ENCODE measurements at regions not wholly inside any gene's neighbourhood (a gene's known extent, or its start where the extent isn't known, plus 50 kb on each side); places are given as distances from the start of the nearest gene placed in this dataset.

DNA sequence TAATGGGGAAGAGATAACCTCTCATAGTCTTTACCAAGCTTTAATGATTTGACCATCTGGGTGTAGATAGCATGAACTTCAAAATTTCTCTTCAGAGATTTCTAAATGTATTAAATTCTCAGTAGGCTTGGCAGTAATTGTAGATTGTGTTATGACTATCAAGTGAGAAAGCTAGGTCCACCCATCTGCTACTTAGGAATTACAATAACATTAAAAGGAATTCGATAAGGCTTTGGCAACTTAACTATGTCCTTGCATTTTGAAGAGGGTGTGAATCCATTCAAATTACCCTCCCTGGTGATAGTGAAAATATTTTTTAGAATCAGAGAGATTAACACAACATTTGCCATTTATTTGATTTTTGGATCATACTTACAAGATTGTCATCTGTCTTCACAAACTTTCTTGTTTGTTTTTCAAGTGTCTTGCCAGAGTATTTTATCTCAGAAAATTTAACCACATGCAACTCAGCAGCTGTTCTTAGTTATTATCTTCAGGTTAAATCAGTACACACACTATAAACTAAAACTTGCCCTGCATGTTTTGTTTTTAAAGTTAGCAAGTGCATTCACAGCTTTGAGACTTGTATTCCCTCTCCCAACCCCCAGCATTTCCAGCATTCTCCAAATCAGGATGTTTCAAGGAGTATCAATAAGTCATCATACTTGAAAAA, 69.6 kb upstream of the COL8A1 start:
- Histone ChIP-seq H3K4me3 (no peak overlapping the region), H3K9ac (ENCODE audit: insufficient read depth in 1 of 2, low read length in 2 of 2) (no peak overlapping the region), H3K27ac (ENCODE audit: low read depth in 1 of 2, low read length in 1 of 2) (no peak overlapping the region), H3K27me3 (ENCODE audit: control insufficient read depth in 3 of 3, insufficient read depth in 3 of 3, low read length in 2 of 3) (no peaks in the 10 kb centered on the region), H3K4me1 (ENCODE audit: control insufficient read depth in 5 of 5, insufficient read depth in 5 of 5, low read length in 5 of 5) (no peaks in the 10 kb centered on the region), H3K9me3 (ENCODE audit: control insufficient read depth in 4 of 4, insufficient read depth in 3 of 4, low read length in 3 of 4) (peaks cover 0 to 2% (median under 1%) of the 10 kb centered on the region in 4 donors), H3K36me3 (ENCODE audit: control insufficient read depth in 4 of 4, insufficient read depth in 4 of 4, low read length in 4 of 4) (no peaks in the 10 kb centered on the region)
- no peak for DNase-seq
- no peak for ATAC-seq (ENCODE audit: insufficient read depth, low FRiP score)
- TF ChIP-seq, protein P1, sequence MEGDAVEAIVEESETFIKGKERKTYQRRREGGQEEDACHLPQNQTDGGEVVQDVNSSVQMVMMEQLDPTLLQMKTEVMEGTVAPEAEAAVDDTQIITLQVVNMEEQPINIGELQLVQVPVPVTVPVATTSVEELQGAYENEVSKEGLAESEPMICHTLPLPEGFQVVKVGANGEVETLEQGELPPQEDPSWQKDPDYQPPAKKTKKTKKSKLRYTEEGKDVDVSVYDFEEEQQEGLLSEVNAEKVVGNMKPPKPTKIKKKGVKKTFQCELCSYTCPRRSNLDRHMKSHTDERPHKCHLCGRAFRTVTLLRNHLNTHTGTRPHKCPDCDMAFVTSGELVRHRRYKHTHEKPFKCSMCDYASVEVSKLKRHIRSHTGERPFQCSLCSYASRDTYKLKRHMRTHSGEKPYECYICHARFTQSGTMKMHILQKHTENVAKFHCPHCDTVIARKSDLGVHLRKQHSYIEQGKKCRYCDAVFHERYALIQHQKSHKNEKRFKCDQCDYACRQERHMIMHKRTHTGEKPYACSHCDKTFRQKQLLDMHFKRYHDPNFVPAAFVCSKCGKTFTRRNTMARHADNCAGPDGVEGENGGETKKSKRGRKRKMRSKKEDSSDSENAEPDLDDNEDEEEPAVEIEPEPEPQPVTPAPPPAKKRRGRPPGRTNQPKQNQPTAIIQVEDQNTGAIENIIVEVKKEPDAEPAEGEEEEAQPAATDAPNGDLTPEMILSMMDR (IDR thresholded peaks at IDR 0.05; ENCODE audit: control extremely low read depth, extremely low read depth), result no peak
- 58 to 72% methylated on average over 1 of the region's 1 CpG for WGBS, 2 donors

GRCh38 chr3:99565331-99565730, 73.1 kb upstream of the COL8A1 start:
- Histone ChIP-seq H3K27me3 (ENCODE audit: control insufficient read depth in 3 of 3, insufficient read depth in 3 of 3, low read length in 2 of 3) (no peaks in the 10 kb centered on the region), H3K27ac (ENCODE audit: low read depth in 1 of 2, low read length in 1 of 2) (no peak overlapping the region), H3K4me3 (no peak overlapping the region), H3K9ac (ENCODE audit: insufficient read depth in 1 of 2, low read length in 2 of 2) (no peak overlapping the region), H3K36me3 (ENCODE audit: control insufficient read depth in 4 of 4, insufficient read depth in 4 of 4, low read length in 4 of 4) (no peaks in the 10 kb centered on the region), H3K9me3 (ENCODE audit: control insufficient read depth in 4 of 4, insufficient read depth in 3 of 4, low read length in 3 of 4) (peaks cover 0 to 2% (median 0%) of the 10 kb centered on the region in 4 donors), H3K4me1 (ENCODE audit: control insufficient read depth in 5 of 5, insufficient read depth in 5 of 5, low read length in 5 of 5) (no peaks in the 10 kb centered on the region)
- WGBS, 2 donors, result 86 to 91% methylated on average over 3 of the region's 3 CpGs
- TF ChIP-seq, protein P1 (IDR thresholded peaks at IDR 0.05; ENCODE audit: control extremely low read depth, extremely low read depth), result no peak
- no peak for ATAC-seq (ENCODE audit: insufficient read depth, low FRiP score)
- DNase-seq, result no peak

- Histone ChIP-seq H3K9me3 (ENCODE audit: control insufficient read depth in 4 of 4, insufficient read depth in 3 of 4, low read length in 3 of 4) (peaks cover 0 to 2% (median 0%) of the 10 kb centered on the region in 4 donors), H3K4me1 (ENCODE audit: control insufficient read depth in 5 of 5, insufficient read depth in 5 of 5, low read length in 5 of 5) (no peaks in the 10 kb centered on the region), H3K4me3 (no peak overlapping the region), H3K27ac (ENCODE audit: low read depth in 1 of 2, low read length in 1 of 2) (no peak overlapping the region), H3K36me3 (ENCODE audit: control insufficient read depth in 4 of 4, insufficient read depth in 4 of 4, low read length in 4 of 4) (no peaks in the 10 kb centered on the region), H3K27me3 (ENCODE audit: control insufficient read depth in 3 of 3, insufficient read depth in 3 of 3, low read length in 2 of 3) (no peaks in the 10 kb centered on the region), H3K9ac (ENCODE audit: insufficient read depth in 1 of 2, low read length in 2 of 2) (no peak overlapping the region)
- WGBS, 2 donors, result 77 to 88% methylated on average over 1 of the region's 1 CpG
- DNase-seq (no peak), ATAC-seq (ENCODE audit: insufficient read depth, low FRiP score) (no peak)
- TF ChIP-seq, protein P1 (IDR thresholded peaks at IDR 0.05; ENCODE audit: control extremely low read depth, extremely low read depth), result no peak
Observed at GRCh38 chr3:99562990-99563607, 75.3 kb upstream of the COL8A1 start.

All from lung (tissue), 11 donors.